Natural killer cell (primary cell): ENCODE measurements at regions not wholly inside any gene's neighbourhood (a gene's known extent, or its start where the extent isn't known, plus 50 kb on each side); places are given as distances from the start of the nearest gene placed in this dataset.

Experiments
- ATAC-seq, 3 donors: fragments of 150-1000 bp in 2 of 3; fragments of 200-7000 bp in 1 of 3; cut with Tn5 transposase; 1 replicate in 1 of 3; 2 replicates in 2 of 3; pipeline ENCODE4 v1.10.0; 2021; ENCODE audit warnings: mild to moderate bottlenecking in 2 of 3, moderate library complexity in 2 of 3
- DNase-seq, 2 donors: peaks; one replicate each; pipeline versions ENCODE4 v3.0.0 to v3.0.0-alpha.2; 2013 to 2021; ENCODE audit warnings: mixed read lengths in 1 of 2
- H3K27ac ChIP-seq: one replicate; pipeline ENCODE4 v1.5.1; 2013; ENCODE audit warnings: mild to moderate bottlenecking, low read length
- H3K27me3 ChIP-seq: one replicate; pipeline ENCODE4 v1.6.1; 2013; ENCODE audit warnings: low read length; ENCODE audit not compliant: control insufficient read depth, insufficient read depth
- H3K36me3 ChIP-seq: one replicate; pipeline ENCODE4 v1.6.1; 2013; ENCODE audit warnings: low read length; ENCODE audit not compliant: control insufficient read depth, insufficient read depth
- H3K4me1 ChIP-seq: one replicate; pipeline ENCODE4 v1.6.1; 2013; ENCODE audit warnings: low read length; ENCODE audit not compliant: control insufficient read depth, insufficient read depth
- H3K4me3 ChIP-seq: one replicate; pipeline ENCODE4 v1.5.1; 2013; ENCODE audit warnings: low read length
- H3K9me3 ChIP-seq: one replicate; pipeline ENCODE4 v1.6.1; 2013; ENCODE audit warnings: low read length; ENCODE audit not compliant: control insufficient read depth, insufficient read depth
- H3K27ac Mint-ChIP-seq, 2 donors: one replicate each; pipeline ENCODE4 v1.8.0; 2022; ENCODE audit warnings: mild to moderate bottlenecking in 2 of 2, mixed read lengths in 2 of 2, moderate library complexity in 1 of 2
- H3K27me3 Mint-ChIP-seq, 2 donors: one replicate each; pipeline ENCODE4 v1.8.0; 2022; ENCODE audit warnings: low read depth in 2 of 2, mixed read lengths in 2 of 2
- H3K36me3 Mint-ChIP-seq: one replicate; pipeline ENCODE4 v1.8.0; 2022; ENCODE audit warnings: mixed read lengths
- H3K4me1 Mint-ChIP-seq, 2 donors: one replicate each; pipeline ENCODE4 v1.8.0; 2022; ENCODE audit warnings: mixed read lengths in 2 of 2
- H3K4me3 Mint-ChIP-seq: one replicate; pipeline ENCODE4 v1.8.0; 2022; ENCODE audit warnings: mild to moderate bottlenecking, moderate library complexity, mixed read lengths
- H3K9me3 Mint-ChIP-seq, 2 donors: one replicate each; pipeline ENCODE4 v1.8.0; 2022; ENCODE audit warnings: mixed read lengths in 2 of 2
- WGBS: methylation state at CpG from one replicate; pipeline ENCODE4 v1.1.7; 2013; ENCODE audit warnings: missing lambda C conversion rate; ENCODE audit not compliant: insufficient coverage; 5-methylcytosine and 5-hydroxymethylcytosine counted together
- intact Hi-C: fragments of 100-400 bp; cut with micrococcal nuclease; formaldehyde crosslinking; loops from one replicate; pipeline ENCODE4 v1.14.2; 2022
- TF ChIP-seq, protein P1 (sequence below): fragments of 200-600 bp; IDR thresholded peaks from one replicate; pipeline ENCODE4 v1.8.0; 2022; ENCODE audit warnings: antibody characterized with exemption

DNA sequence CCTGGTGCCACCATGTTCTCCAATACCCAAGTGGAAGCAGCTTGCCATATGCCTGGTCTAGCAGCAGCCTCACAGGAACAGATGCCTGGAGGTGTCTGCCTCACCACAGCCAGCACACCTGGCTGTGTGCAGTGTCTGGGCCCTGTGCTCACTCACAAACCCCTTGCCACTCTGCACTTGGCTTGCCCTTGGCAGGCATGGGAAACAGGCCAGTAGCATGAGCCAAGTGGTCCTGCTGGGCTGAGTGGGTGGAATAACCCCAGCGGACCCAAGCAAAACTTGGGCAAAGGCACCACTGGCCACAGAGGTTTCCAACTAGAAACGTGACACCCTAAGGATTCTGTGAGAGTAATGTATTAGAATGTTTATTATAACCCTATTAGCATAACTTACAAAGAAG, 600.5 kb upstream of the GJE1 start:
- Histone ChIP-seq H3K9me3 (peaks cover 4% of the 10 kb centered on the region), H3K27me3 (no peaks in the 10 kb centered on the region), H3K4me1 (no peaks in the 10 kb centered on the region), H3K36me3 (no peaks in the 10 kb centered on the region), H3K27ac (no peak overlapping the region), H3K4me3 (no peak overlapping the region)
- H3K36me3 Mint-ChIP-seq, result no peaks in the 10 kb centered on the region
- ATAC-seq (no peak), DNase-seq (no peak)
- no peaks in the 10 kb centered on the region for H3K4me1 Mint-ChIP-seq
- TF ChIP-seq, protein P1, sequence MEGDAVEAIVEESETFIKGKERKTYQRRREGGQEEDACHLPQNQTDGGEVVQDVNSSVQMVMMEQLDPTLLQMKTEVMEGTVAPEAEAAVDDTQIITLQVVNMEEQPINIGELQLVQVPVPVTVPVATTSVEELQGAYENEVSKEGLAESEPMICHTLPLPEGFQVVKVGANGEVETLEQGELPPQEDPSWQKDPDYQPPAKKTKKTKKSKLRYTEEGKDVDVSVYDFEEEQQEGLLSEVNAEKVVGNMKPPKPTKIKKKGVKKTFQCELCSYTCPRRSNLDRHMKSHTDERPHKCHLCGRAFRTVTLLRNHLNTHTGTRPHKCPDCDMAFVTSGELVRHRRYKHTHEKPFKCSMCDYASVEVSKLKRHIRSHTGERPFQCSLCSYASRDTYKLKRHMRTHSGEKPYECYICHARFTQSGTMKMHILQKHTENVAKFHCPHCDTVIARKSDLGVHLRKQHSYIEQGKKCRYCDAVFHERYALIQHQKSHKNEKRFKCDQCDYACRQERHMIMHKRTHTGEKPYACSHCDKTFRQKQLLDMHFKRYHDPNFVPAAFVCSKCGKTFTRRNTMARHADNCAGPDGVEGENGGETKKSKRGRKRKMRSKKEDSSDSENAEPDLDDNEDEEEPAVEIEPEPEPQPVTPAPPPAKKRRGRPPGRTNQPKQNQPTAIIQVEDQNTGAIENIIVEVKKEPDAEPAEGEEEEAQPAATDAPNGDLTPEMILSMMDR, result no peak
- no peak overlapping the region for H3K4me3 Mint-ChIP-seq
- WGBS, result 94% methylated on average over 1 of the region's 2 CpGs
- H3K27me3 Mint-ChIP-seq, result no peaks in the 10 kb centered on the region
- no peaks in the 10 kb centered on the region for H3K9me3 Mint-ChIP-seq
- intact Hi-C loops, result no loop called here
- H3K27ac Mint-ChIP-seq, result no peak overlapping the region

DNA sequence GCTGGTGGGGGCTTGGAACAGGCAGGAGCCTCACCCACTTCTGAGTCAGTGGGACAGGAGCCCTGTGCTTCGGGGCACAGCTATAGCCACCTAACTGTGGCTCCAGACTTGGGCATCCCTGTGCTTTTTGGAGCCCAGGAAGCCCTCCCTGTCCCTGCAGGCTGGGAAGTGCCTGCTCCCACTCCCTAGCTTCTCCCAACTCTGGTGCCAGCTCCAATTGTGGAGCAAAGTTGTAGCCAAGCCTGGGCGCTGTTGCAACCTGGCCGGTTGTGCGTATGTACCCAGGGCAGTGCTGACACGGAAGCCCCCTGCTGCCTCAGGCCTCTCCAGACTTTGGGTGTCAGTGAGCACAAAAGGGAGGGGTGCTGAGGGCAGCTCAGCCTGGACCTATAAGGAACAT, 601.7 kb upstream of the GJE1 start:
- H3K36me3 ChIP-seq, result no peaks in the 10 kb centered on the region
- DNase-seq (no peak), ATAC-seq (no peak)
- 93% methylated on average over 5 of the region's 5 CpGs for WGBS
- H3K27ac ChIP-seq, result no peak overlapping the region
- H3K27ac Mint-ChIP-seq, result no peak overlapping the region
- no peak overlapping the region for H3K4me3 Mint-ChIP-seq
- H3K27me3 ChIP-seq, result no peaks in the 10 kb centered on the region
- no peaks in the 10 kb centered on the region for H3K4me1 Mint-ChIP-seq
- no peaks in the 10 kb centered on the region for H3K36me3 Mint-ChIP-seq
- no peak overlapping the region for H3K4me3 ChIP-seq
- no peaks in the 10 kb centered on the region for H3K9me3 Mint-ChIP-seq
- H3K27me3 Mint-ChIP-seq, result no peaks in the 10 kb centered on the region
- no peaks in the 10 kb centered on the region for H3K4me1 ChIP-seq
- intact Hi-C loops, result no loop called here
- TF ChIP-seq, protein P1, result no peak
- H3K9me3 ChIP-seq, result peaks cover 4% of the 10 kb centered on the region

DNA sequence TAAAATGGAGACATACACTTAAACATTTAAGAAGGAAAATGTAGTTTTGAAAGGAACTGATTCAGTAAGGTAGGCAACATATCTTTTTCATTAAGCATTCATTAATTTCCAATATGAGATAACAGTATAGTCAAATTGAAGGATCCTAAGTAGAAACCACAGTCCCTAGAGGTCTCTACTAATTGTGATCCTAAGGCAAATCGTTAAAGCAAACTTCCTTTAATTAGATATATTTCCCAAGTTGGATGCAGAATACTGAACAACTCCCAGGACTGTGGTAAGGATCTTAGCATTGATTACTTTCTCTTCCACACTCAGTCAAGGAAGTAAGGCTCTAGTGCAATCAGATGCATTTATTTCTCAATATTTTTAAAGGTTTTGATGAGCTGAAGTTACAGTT, 604.1 kb upstream of the GJE1 start:
- Histone ChIP-seq H3K4me3 (no peak overlapping the region), H3K27ac (no peak overlapping the region), H3K4me1 (no peaks in the 10 kb centered on the region), H3K9me3 (peaks cover 4% of the 10 kb centered on the region), H3K27me3 (no peaks in the 10 kb centered on the region), H3K36me3 (no peaks in the 10 kb centered on the region)
- H3K4me1 Mint-ChIP-seq, result no peaks in the 10 kb centered on the region
- no peak for DNase-seq
- no peak overlapping the region for H3K4me3 Mint-ChIP-seq
- intact Hi-C loops, result no loop called here
- H3K36me3 Mint-ChIP-seq, result no peaks in the 10 kb centered on the region
- no peaks in the 10 kb centered on the region for H3K27me3 Mint-ChIP-seq
- WGBS, result 100% methylated on average over 1 of the region's 1 CpG
- no peak for ATAC-seq
- no peaks in the 10 kb centered on the region for H3K9me3 Mint-ChIP-seq
- H3K27ac Mint-ChIP-seq, result no peak overlapping the region
- TF ChIP-seq, protein P1, result no peak

DNA sequence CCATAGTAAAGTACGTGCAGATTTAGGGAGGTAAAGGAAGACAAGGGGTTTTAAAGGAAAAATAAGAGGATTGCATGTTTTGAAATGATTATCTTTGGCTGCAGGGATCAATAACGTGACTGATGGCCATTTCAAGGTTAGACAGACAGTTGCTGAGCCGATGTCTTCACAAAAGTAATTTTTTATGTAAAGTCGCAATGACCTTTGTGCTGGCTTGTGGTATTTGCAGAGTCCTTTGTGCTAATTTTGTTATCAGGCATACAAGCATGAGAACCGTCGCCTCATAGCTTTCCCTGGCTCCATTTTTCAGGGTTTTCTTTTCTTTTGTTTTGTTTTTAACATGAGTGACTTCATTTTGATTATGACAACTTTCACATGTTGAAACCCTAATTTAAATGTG, 605.7 kb upstream of the GJE1 start:
- Histone ChIP-seq H3K36me3 (no peaks in the 10 kb centered on the region), H3K4me1 (no peaks in the 10 kb centered on the region), H3K9me3 (peaks cover 4% of the 10 kb centered on the region), H3K27me3 (no peaks in the 10 kb centered on the region), H3K4me3 (no peak overlapping the region), H3K27ac (no peak overlapping the region)
- Mint-ChIP-seq H3K36me3 (no peaks in the 10 kb centered on the region), H3K27me3 (no peaks in the 10 kb centered on the region), H3K27ac (no peak overlapping the region), H3K4me1 (no peaks in the 10 kb centered on the region), H3K9me3 (no peaks in the 10 kb centered on the region), H3K4me3 (no peak overlapping the region)
- TF ChIP-seq, protein P1, result no peak
- ATAC-seq (no peak), DNase-seq (no peak)
- WGBS, result 91% methylated on average over 6 of the region's 6 CpGs
- intact Hi-C loops, result no loop called here
